Endothelial cell of umbilical vein (primary cell): ENCODE measurements at regions not wholly inside any gene's neighbourhood (a gene's known extent, or its start where the extent isn't known, plus 50 kb on each side); places are given as distances from the start of the nearest gene placed in this dataset.

Experiments
- BruUV-seq: library from RNA; stranded (reverse); fragments of 400-500 nt; replicated peaks from 2 replicates; lab custom pipeline; 2021; lab: Mats Ljungman, UMichigan
- CTCF ChIA-PET: fragments of 300-600, 350-600 bp; sonication (Branson Sonifier 250); formaldehyde crosslinking; loops from one replicate; lab custom pipeline; 2021; ENCODE audit warnings: antibody characterized with exemption, inconsistent platforms; lab: Charles Lee
- POLR2A ChIA-PET: fragments of 300-600, 350-600 bp; sonication (Branson Sonifier 250); formaldehyde crosslinking; loops from one replicate; lab custom pipeline; 2021; ENCODE audit warnings: antibody characterized with exemption, inconsistent platforms; lab: Charles Lee
- DNase-seq: peaks from one replicate; pipeline ENCODE4 v3.0.0-alpha.2; 2011; ENCODE audit warnings: low read depth, low spot score
- FAIRE-seq: peaks from 2 replicates; lab custom pipeline; 2011; peaks lifted over from hg19 to GRCh38; lab: Jason Lieb, UNC
- H2AFZ ChIP-seq: 2 replicates; pipeline ENCODE4 v1.6.0; 2012; ENCODE audit warnings: low read depth, low read length, control low read depth, inconsistent platforms
- H3K27ac ChIP-seq: 2 replicates; pipeline ENCODE4 v1.5.1; 2011; ENCODE audit warnings: low read depth, mild to moderate bottlenecking, control low read depth, low read length, moderate library complexity; ENCODE audit not compliant: insufficient read depth
- H3K27me3 ChIP-seq, 2 experiments: 2 replicates each; pipeline versions ENCODE4 v1.6.0 to v1.6.1; 2011; ENCODE audit warnings: low read length in 2 of 2, mixed read lengths in 1 of 2; ENCODE audit not compliant: control insufficient read depth in 2 of 2, insufficient read depth in 2 of 2
- H3K36me3 ChIP-seq, 2 experiments: 2 replicates in 1 of 2; 3 replicates in 1 of 2; pipeline ENCODE4 v1.5.1; 2011; ENCODE audit warnings: low read length in 2 of 2, mild to moderate bottlenecking in 1 of 2, moderate library complexity in 1 of 2; ENCODE audit not compliant: control insufficient read depth in 2 of 2, insufficient read depth in 2 of 2; ENCODE audit errors: extremely low read depth in 1 of 2
- H3K4me1 ChIP-seq: 3 replicates; pipeline ENCODE4 v1.5.1; 2011; ENCODE audit warnings: mild to moderate bottlenecking, low read length; ENCODE audit not compliant: control insufficient read depth, insufficient read depth; ENCODE audit errors: extremely low read depth
- H3K4me2 ChIP-seq: 2 replicates; pipeline ENCODE4 v1.6.1; 2011; ENCODE audit warnings: low read length, control low read depth, mixed read lengths; ENCODE audit not compliant: insufficient read depth
- H3K4me3 ChIP-seq, 3 experiments: fragments of 200-600 bp in 1 of 3; sonication (generic), shearing (Covaris generic) in 1 of 3; replicated peaks in 1 of 3; 2 replicates each; pipeline ENCODE4 v1.5.1; 2011 to 2016; ENCODE audit warnings: control low read depth in 3 of 3, low read length in 3 of 3, mild to moderate bottlenecking in 2 of 3, inconsistent platforms in 1 of 3, low read depth in 1 of 3, moderate library complexity in 1 of 3; ENCODE audit not compliant: insufficient read depth in 1 of 3
- H3K79me2 ChIP-seq: 2 replicates; pipeline ENCODE4 v1.6.0; 2012; ENCODE audit warnings: low read length, inconsistent platforms; ENCODE audit not compliant: control insufficient read depth, insufficient read depth
- H3K9ac ChIP-seq: replicated peaks from 2 replicates; pipeline ENCODE3; 2011; ENCODE audit warnings: low read length, control low read depth; ENCODE audit not compliant: insufficient read depth; ENCODE audit errors: extremely low read depth
- H3K9me1 ChIP-seq: replicated peaks from 3 replicates; pipeline ENCODE4 v1.6.0; 2011; ENCODE audit warnings: mild to moderate bottlenecking, low read length; ENCODE audit not compliant: control insufficient read depth, insufficient read depth; ENCODE audit errors: extremely low read depth
- H3K9me3 ChIP-seq: replicated peaks from 2 replicates; pipeline ENCODE4 v1.5.1; 2012; ENCODE audit warnings: low read length, inconsistent platforms; ENCODE audit not compliant: control insufficient read depth, insufficient read depth
- H4K20me1 ChIP-seq: replicated peaks from 2 replicates; pipeline ENCODE3; 2011; ENCODE audit warnings: mild to moderate bottlenecking, low read length; ENCODE audit not compliant: control insufficient read depth, insufficient read depth; ENCODE audit errors: extremely low read depth
- EZH2 ChIP-seq: IDR thresholded peaks from 2 replicates; pipeline ENCODE4 v1.6.1; 2012; ENCODE audit warnings: borderline replicate concordance, low read depth, mild to moderate bottlenecking, moderate library complexity, low read length, inconsistent platforms; ENCODE audit not compliant: severe bottlenecking
- FOS ChIP-seq: IDR thresholded peaks from 2 replicates; pipeline ENCODE4 v1.6.1; 2011; ENCODE audit warnings: mild to moderate bottlenecking, low read length, moderate library complexity, borderline replicate concordance; ENCODE audit not compliant: insufficient read depth
- GATA2 ChIP-seq: IDR thresholded peaks from 2 replicates; pipeline ENCODE4 v1.7.0; 2011; ENCODE audit warnings: low read depth, mild to moderate bottlenecking, moderate library complexity, mixed read lengths, low read length; ENCODE audit not compliant: insufficient read length, insufficient read depth
- JUN ChIP-seq: IDR thresholded peaks from 2 replicates; pipeline ENCODE4 v1.6.1; 2011; ENCODE audit warnings: borderline replicate concordance, low read depth; ENCODE audit not compliant: insufficient read length, insufficient read depth
- MYC ChIP-seq: IDR thresholded peaks from one replicate; pipeline ENCODE4 v1.6.1; 2011; ENCODE audit warnings: mild to moderate bottlenecking, low read depth, low read length
- POLR2A ChIP-seq: IDR thresholded peaks from 2 replicates; pipeline ENCODE4 v1.6.1; 2012; ENCODE audit warnings: low read depth, mild to moderate bottlenecking, control low read depth, low read length
- POLR2AphosphoS5 ChIP-seq: IDR thresholded peaks from 2 replicates; pipeline ENCODE4 v1.6.1; 2012; ENCODE audit warnings: low read depth, mild to moderate bottlenecking, control low read depth, low read length, moderate library complexity; ENCODE audit not compliant: insufficient read depth
- dilution Hi-C: fragments of 300-500 bp; cut with MboI; formaldehyde crosslinking; loops from one replicate; pipeline ENCODE4 v1.15.0; 2019; ENCODE audit warnings: low sequenced_read_pairs; ENCODE audit not compliant: extremely low pct_ligation_motif_present
- intact Hi-C: fragments of 100-400 bp; cut with micrococcal nuclease; formaldehyde crosslinking; loops from one replicate; pipeline ENCODE4 v1.10.0; 2022
- TF ChIP-seq, protein P1 (sequence below): IDR thresholded peaks from 2 replicates; pipeline ENCODE4 v1.6.1; 2011; ENCODE audit not compliant: insufficient read depth, insufficient read length
- TF ChIP-seq, protein P2 (sequence below), 2 donors: IDR thresholded peaks; 1 replicate in 1 of 2; 2 replicates in 1 of 2; pipeline ENCODE4 v1.5.1; 2011; ENCODE audit warnings: low read length in 2 of 2, mild to moderate bottlenecking in 2 of 2, moderate library complexity in 2 of 2, control low read depth in 1 of 2, inconsistent platforms in 1 of 2, low read depth in 1 of 2; ENCODE audit not compliant: insufficient read depth in 1 of 2; ENCODE audit errors: extremely low read depth in 1 of 2

DNA sequence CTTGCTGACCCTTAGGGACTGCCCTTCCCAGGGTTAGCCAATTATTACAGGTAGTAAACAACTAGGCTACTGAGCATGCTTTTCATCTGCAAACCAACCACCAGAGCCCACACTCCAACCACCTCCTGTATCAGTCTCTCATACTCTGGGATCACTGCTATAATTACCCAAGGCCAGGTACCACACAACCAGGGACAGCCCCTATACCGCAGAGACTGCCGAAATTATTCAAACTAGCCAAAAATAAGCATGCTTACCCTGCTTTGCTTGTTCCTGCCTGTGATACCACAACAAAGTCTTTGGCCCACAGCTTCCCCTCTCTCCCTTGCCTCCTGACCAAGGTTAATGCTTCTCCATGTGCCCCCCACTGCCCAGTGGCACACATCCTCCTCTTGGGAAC lies 197.6 kb upstream of the SRRM4 start:
- intact Hi-C loops (no loop called here), dilution Hi-C loops (no loop called here)
- H3K79me2 ChIP-seq = no peaks in the 10 kb centered on the region
- H3K4me2 ChIP-seq = no peak overlapping the region
- H3K4me3 ChIP-seq = no peak overlapping the region
- POLR2A ChIA-PET = no interaction called here
- DNase-seq (no peak), FAIRE-seq (no peak)
- BruUV-seq = no TSS peak
- H4K20me1 ChIP-seq = no peaks in the 10 kb centered on the region
- H2AFZ ChIP-seq = no peak overlapping the region
- no peak for TF ChIP-seq JUN
- TF ChIP-seq, protein P1, sequence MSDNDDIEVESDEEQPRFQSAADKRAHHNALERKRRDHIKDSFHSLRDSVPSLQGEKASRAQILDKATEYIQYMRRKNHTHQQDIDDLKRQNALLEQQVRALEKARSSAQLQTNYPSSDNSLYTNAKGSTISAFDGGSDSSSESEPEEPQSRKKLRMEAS = no peak
- TF ChIP-seq, protein P2, sequence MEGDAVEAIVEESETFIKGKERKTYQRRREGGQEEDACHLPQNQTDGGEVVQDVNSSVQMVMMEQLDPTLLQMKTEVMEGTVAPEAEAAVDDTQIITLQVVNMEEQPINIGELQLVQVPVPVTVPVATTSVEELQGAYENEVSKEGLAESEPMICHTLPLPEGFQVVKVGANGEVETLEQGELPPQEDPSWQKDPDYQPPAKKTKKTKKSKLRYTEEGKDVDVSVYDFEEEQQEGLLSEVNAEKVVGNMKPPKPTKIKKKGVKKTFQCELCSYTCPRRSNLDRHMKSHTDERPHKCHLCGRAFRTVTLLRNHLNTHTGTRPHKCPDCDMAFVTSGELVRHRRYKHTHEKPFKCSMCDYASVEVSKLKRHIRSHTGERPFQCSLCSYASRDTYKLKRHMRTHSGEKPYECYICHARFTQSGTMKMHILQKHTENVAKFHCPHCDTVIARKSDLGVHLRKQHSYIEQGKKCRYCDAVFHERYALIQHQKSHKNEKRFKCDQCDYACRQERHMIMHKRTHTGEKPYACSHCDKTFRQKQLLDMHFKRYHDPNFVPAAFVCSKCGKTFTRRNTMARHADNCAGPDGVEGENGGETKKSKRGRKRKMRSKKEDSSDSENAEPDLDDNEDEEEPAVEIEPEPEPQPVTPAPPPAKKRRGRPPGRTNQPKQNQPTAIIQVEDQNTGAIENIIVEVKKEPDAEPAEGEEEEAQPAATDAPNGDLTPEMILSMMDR (IDR thresholded peaks at IDR 0.05; ENCODE audit: extremely low read depth in 1 of 2, insufficient read depth in 1 of 2, low read depth in 1 of 2, low read length in 2 of 2) = no peak
- TF ChIP-seq EZH2 = no peak
- no peak for TF ChIP-seq POLR2A
- no peak for TF ChIP-seq GATA2
- no peak for TF ChIP-seq POLR2AphosphoS5
- no peak for TF ChIP-seq FOS
- TF ChIP-seq MYC = no peak
- no peaks in the 10 kb centered on the region for H3K36me3 ChIP-seq
- no peaks in the 10 kb centered on the region for H3K4me1 ChIP-seq
- H3K9ac ChIP-seq = no peak overlapping the region
- no peaks in the 10 kb centered on the region for H3K9me1 ChIP-seq
- H3K27me3 ChIP-seq = no peaks in the 10 kb centered on the region
- peaks cover 5% of the 10 kb centered on the region for H3K9me3 ChIP-seq
- CTCF ChIA-PET = no interaction called here
- no peak overlapping the region for H3K27ac ChIP-seq
